NCI-H748 (cell line): ENCODE measurements at regions not wholly inside any gene's neighbourhood (a gene's known extent, or its start where the extent isn't known, plus 50 kb on each side); places are given as distances from the start of the nearest gene placed in this dataset.
"Not testable (repeated sequence)": the region's sequence is repeated elsewhere in the genome, so short reads cannot be mapped to it uniquely, and the experiment has no call there.

Experiments used
- DNase-seq: peaks from one replicate; lab custom pipeline; 2025; ENCODE audit not compliant: unreplicated experiment; lab: John Stamatoyannopoulos, UW

- DNase-seq, result no peak
These were observed 1040.2 kb downstream of the HACE1 start for GRCh38 chr6:103819509-103819908.

GRCh38 chr6:103812970-103813369 is 1046.7 kb downstream of the HACE1 start:
- no peak for DNase-seq

- peak; percentile 50 for DNase-seq
These were observed 1057.7 kb downstream of the HACE1 start for GRCh38 chr6:103801901-103802479.

DNA sequence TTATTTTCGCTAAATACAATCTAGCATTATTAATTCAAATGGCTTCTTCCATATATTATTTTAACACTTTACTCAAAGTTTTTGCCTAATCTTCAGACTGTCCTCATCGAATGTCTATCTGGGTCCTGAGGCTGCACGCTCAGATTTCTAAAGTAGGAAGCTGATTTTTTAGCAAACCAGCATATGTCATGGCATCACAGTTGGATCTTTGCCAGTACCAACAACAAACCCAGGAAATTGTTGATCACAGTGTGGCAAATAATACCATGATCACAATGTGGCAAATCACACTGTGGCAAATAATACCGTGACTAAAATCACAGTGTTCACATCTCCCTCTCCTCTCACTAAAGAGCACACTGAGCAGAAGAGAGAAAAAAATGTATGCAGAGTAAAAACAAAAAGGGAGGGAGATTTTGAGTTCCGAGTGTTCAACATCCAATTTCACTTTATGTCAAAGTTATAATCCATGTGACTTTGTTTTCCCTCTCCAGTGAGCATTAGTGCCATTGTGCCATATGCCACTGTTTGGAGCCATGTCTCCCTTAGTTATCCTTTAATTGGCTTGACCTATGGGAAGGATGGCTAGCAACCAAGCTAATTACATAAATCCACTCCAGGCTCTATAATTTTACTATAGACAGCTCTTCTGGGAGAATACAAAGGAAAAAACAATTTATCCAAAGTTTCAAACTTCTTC is 1059.6 kb downstream of the HACE1 start:
- DNase-seq, result peak; percentile 53

- peak; percentile 31 for DNase-seq
These were observed 1061.6 kb downstream of the HACE1 start for GRCh38 chr6:103798166-103798565.

GRCh38 chr6:103797738-103798137 is 1062.0 kb downstream of the HACE1 start:
- peak; percentile 47 for DNase-seq

DNA sequence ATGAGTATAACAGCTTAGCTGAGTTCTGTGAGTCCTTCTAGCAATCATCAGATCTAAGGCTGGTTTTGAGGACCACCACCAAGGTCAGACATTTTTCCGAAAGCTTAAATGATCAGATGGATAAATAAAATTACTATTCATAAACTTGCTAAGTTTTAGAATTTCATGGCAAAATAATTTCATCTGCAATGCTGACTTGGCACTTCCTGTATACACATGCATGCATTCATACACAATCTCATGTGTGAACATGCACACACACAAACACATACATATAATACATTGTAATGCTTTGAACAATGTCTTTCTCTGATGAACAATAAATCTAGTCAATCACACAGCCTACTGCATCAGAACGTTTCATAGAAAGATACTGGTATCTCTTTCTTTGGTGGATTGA is 1068.3 kb downstream of the HACE1 start:
- no peak for DNase-seq

DNA sequence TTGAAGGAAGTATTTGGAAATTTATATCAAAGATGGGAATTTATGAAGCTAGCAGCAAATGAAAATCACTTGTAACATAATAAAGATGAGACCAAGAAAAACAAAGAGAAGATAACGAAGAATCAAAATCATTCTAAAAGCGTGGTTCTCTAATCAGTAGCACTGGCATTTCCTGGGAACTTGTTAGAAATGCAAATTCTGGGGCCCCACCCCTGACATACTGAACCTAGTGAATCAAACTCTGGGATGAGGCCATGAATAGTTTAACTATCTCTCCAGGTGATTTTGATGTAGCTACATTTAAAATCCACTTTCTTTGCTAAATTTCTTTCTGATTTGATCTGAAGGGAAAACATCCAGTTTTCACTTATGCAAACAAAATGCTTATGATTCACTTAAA is 1075.6 kb downstream of the HACE1 start:
- DNase-seq, result no peak

DNA sequence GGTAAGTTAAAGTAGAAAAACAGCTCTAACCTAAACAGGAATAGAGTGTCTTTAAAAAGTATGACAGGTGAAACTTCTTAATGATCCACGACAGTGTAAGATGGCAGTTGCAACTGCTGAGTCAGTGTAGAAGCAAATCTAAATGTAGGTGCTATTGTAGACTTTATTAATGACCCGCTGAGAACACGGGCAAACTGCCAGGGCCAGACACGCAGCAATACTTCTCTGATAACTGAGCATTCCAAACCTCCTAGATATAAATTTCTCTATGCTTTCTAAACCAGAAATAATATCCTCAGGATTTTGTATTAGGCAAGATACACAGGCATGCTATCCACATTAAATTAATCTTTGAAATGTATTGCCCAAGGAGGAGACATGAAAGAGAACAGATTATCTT is 1076.4 kb downstream of the HACE1 start:
- peak; percentile 86 for DNase-seq

- no peak for DNase-seq
These were observed 1090.3 kb downstream of the HACE1 start for GRCh38 chr6:103769431-103769830.

GRCh38 chr6:103750603-103751002 is 1109.1 kb downstream of the HACE1 start:
- no peak for DNase-seq

DNA sequence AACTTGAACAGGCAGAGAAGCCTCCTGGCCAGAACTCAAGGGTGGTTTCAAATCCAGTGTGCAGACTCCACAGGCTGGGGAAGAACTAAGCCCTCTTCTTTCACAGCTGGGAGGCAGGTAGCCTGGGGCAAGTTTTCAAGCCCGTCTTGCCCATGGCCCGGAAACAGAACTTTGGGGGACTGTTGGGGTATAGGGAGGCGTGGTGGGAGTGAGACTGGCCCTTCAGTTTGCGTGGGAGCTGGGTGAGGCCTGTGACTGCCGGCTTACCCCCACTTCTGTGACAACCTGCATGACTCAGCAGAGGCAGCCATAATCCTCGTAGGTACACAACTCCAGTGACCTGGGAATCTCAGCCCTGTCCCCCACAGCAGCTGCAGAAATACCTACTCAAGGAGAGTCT is 1125.7 kb downstream of the HACE1 start:
- no peak for DNase-seq

- no peak for DNase-seq
These were observed 1130.1 kb downstream of the HACE1 start for GRCh38 chr6:103729658-103730057.

DNA sequence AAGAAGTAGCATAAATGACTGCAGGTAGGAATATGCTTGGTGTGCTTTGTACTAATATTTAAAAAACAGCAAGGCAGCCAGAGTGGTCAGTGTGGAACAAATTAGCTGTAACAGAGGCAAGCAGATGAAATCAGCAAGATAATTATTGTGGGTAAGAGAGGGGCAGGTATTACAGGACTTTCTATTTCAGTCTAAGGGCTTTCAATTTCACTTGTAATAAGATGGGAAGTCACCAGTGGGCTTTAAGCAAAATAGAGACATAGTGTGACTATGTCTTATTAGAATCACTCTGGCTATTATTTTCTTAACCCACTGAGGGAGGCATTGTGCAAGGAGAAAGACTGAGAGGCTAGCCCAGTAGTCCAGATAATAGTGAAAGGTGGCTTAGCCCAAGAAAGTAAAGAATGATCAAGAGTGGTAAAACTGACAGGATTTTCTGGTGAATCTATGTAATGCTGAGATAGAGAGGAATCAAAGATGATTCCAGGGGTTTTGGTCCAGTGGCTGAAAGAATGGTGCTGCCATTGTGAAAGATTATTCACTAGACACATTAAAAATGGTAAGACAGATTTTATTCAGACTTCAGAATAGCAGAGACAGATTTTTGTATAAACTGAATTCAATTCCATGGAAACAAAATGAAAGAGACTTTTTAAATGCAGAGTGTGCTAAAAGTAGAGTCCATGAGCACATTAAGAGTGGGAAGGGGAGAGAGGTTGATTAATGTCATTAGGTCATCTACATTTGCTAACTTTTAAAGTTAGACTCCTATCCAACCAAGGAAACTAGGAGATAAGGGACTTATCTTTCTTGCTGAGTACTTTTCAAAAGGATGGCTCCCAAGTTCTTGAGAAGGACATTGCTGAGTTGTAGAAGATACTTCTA is 1136.0 kb downstream of the HACE1 start:
- DNase-seq, result no peak

- DNase-seq, result no peak
These were observed 1137.0 kb downstream of the HACE1 start for GRCh38 chr6:103722683-103723082.

DNA sequence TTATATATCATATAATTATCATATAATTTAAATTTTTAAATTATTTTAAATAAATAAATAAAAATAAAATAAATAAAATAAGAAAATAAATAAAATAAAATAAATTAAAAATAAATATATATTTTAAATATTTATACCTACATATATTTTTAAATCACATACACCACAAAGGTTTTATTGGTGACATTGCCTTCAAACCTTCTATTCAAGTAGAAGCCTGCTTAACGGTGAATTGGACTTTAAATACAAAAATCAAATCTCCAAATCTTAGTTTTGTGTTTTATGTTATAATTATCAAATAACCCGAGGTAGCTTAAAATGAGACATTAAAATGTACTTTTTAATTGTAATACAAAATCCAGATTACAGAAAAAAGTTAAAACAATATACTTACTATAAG is 1137.8 kb downstream of the HACE1 start:
- no peak for DNase-seq

DNA sequence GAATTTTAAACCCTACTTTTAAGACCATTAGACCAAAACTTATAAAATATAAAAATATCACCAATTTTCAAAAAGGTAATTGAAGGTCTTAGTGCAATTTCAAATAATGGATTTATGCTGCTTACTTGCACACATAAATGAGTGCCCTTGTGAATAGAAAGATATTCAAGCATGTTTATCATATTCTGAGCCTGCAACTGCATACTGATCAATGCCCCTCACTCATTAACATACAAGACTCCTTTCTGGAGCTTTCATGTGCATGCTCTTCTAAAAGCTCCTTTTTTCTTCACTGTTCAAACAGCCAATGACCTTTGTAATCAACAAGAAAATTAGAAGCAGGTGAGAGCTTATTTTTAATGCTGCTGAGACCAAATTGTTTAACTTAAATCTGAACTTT is 1139.3 kb downstream of the HACE1 start:
- DNase-seq, result peak; percentile 28

DNA sequence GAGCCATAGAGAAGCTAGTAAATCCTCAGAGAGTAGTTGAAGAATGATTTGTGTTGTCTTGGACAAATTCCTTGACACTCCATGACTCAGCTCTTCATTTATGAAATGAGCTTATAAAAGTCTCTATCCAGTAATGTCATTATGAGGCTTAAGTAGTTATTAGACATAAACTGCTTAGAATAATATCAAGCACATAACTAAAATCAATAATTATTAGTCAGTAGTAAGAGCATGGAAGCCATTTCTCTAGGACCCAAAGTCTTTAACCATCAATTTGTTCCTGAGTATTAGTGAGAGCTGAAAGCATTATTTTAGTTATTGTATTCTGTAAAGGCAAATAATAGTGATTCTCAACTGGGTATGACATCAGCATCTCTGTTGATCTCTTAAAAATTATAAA is 1140.2 kb downstream of the HACE1 start:
- no peak for DNase-seq

- no peak for DNase-seq
These were observed 1144.5 kb downstream of the HACE1 start for GRCh38 chr6:103715269-103715668.

- not testable (repeated sequence) for DNase-seq
These were observed 1150.5 kb downstream of the HACE1 start for GRCh38 chr6:103709236-103709635.

GRCh38 chr6:103707596-103708325 is 1152.0 kb downstream of the HACE1 start:
- no peak for DNase-seq
